ENCODE measurements at regions not wholly inside any gene's neighbourhood (a gene's known extent, or its start where the extent isn't known, plus 50 kb on each side); places are given as distances from the start of the nearest gene placed in this dataset.

GRCh38 chr3:145815707-145816413, 345.1 kb downstream of the PLOD2 start:
- DNase-seq (ENCODE audit: low spot score), result no peak

GRCh38 chr3:145817870-145818483, 343.0 kb downstream of the PLOD2 start:
- DNase-seq (ENCODE audit: low spot score), result no peak

DNA sequence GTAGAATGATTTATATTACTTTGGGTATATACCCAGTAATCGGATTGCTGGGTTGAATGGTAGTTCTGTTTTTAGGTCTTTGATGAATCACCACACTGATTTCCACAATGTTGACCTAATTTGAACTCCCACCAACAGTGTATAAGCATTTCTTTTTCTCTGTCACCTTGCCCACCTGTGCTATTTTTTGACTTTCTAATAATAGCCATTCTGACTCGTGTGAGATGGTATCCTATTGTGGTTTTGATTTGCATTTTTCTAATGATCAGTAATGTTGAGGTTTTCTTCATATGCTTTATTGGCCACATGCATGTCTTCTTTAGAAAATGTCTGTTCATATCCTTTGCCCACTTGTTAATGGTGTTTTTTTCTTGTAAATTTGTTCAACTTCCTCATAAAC, 340.8 kb downstream of the PLOD2 start:
- no peak for DNase-seq (ENCODE audit: low spot score)

DNA sequence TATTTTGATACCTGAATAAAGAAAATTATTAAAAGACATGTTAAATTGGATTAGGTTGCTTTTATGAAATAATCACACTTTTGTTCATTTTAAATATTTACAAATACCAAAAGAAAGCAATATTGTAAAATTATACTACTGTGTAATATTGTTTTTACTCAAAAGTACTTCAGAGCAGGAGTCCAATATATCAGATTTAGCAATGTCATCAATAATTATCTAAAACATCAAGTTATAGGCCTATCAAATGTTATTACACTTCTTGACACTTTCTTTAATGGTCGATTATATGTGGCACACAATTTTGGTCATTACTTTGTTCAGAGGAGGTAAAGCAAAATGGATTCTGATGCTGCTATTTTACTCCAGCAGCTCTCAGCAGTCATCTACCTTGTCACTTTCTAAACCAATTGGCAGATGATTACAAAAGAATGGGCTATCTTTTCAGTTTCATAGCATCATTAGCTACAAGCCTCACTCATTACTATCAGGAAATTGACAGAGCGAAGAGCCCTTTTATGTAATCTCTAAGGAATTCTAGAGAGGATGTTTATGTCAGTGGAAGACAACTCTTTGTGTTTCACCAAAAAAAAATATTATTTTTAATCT, 318.6 kb downstream of the PLOD2 start:
- no peak for DNase-seq (ENCODE audit: low spot score)

- no peak for DNase-seq (ENCODE audit: low spot score)
Measured at GRCh38 chr3:145843561-145843960, 317.4 kb downstream of the PLOD2 start.

DNA sequence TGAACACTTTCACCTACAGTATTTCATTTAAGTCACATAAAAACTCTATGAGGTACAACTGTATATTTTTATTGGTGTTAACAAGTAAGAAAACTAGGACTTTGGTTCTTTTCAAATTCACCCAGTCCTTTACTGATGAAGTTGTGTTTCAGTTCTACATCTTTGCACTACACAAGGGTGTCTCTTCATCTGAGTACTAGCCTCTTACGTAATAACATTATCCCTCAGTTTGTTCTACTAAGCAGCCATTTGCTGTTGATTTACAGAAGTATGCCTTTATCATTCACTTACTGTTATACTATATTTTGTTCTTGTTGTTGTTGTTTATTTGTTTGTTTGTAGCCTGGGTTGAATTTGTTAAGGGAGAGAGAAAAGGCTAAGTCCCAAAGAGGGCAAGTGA, 311.9 kb downstream of the PLOD2 start:
- no peak for DNase-seq (ENCODE audit: low spot score)

DNA sequence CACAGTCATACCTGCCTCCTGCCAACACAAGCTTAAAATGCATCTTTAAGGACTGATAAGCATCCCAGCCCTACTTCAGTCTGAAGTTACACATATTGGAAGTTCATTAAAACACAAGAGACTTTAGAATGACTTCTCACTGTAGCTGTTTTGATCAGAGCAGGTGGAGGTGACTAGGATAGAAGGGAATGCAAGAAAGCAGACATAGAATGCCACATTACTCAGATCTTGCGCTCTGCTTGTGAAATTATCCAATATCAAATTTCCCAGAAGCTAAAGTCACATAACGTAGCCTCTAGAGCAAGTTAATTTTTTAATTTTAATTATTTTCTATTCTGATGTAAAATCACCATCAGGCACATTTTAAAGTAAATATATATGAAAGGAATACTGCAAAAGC, 306.5 kb downstream of the PLOD2 start:
- DNase-seq (ENCODE audit: low spot score), result no peak

DNA sequence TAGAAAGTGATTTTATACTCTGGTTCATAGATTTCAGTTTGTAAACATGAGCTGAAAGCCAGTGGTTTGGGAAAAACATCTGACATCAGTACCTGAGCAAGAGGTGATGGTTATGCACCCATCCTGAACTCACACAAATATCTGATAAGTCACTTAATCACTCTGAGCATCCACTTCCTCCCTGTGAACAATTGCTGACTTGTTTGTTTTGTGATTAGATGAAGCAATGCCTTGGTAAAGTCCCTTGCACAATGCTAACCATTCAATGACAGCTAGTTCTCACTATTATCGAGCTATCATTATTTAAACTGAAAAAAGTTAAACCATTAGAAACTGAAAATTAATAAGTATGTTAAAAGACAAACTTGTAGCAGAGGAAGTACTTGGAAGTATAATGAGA, 303.0 kb downstream of the PLOD2 start:
- no peak for DNase-seq (ENCODE audit: low spot score)

DNA sequence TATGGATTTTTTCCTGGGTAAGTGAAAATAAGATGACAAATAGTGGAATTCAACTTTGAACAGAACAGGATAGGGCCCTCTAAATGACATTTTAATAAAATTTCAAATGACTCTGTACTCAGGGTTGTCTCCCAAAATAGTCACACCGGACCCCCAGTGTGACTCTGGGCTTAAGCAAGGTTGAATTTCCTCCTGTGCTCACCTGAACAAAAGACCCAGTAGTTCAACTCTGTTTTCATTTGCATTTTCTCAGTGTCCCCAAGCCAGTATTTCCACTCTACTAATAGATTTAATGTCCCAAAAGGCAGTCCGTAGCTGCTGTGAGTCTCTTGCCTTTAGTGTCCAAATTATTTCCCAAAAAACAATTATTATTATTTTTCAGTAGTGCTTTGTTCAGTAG, 296.6 kb downstream of the PLOD2 start:
- DNase-seq (ENCODE audit: low spot score), result no peak

- no peak for DNase-seq (ENCODE audit: low spot score)
Measured at GRCh38 chr3:145865399-145866018, 295.5 kb downstream of the PLOD2 start.

GRCh38 chr3:145869958-145870357, 291.0 kb downstream of the PLOD2 start:
- DNase-seq (ENCODE audit: low spot score), result no peak

- no peak for DNase-seq (ENCODE audit: low spot score)
Measured at GRCh38 chr3:145882436-145882835, 278.5 kb downstream of the PLOD2 start.

DNA sequence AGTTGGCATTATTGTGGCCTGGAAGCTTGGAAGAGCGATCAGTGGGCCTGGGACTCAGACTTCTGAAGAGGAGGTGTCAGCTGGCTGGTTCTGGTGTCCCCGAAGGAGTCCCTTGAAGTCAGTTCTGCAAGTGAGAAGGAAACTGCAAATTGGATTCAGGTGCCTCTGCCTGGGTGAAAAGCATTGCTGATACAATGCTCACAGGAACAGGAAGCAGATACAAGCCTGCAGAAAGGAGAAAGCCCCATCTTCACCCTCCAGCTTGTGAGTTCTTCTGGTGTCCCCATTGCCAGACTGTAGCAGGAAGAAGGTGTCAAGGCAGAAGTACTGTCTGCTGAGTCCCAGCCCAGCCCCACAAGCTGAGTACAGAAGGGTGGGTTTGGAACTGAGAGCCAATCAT, 271.3 kb downstream of the PLOD2 start:
- no peak for DNase-seq (ENCODE audit: low spot score)

DNA sequence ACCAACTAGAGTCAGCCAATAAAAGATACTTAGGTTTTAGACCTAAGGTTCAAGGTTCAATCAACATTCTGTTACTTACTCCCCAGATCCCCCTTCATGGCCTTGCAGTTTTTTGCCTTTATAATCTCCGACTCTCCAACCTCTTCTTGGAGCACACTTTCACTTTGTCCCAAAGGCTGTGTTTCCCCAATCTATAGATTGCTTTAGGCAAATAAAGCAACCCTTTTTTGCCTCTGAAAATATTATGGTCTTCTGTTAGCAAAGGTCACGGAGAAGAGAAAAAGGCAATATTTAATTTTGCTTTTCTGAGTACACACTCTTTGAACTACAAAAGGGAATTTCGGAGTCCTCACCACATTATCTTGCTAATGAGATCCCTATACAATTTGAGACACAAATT, 268.1 kb downstream of the PLOD2 start:
- DNase-seq (ENCODE audit: low spot score), result no peak

GRCh38 chr3:145893331-145893730, 267.7 kb downstream of the PLOD2 start:
- DNase-seq (ENCODE audit: low spot score), result no peak

- no peak for DNase-seq (ENCODE audit: low spot score)
Measured at GRCh38 chr3:145898487-145898886, 262.5 kb downstream of the PLOD2 start.

- no peak for DNase-seq (ENCODE audit: low spot score)
Measured at GRCh38 chr3:145899241-145899640, 261.7 kb downstream of the PLOD2 start.

DNA sequence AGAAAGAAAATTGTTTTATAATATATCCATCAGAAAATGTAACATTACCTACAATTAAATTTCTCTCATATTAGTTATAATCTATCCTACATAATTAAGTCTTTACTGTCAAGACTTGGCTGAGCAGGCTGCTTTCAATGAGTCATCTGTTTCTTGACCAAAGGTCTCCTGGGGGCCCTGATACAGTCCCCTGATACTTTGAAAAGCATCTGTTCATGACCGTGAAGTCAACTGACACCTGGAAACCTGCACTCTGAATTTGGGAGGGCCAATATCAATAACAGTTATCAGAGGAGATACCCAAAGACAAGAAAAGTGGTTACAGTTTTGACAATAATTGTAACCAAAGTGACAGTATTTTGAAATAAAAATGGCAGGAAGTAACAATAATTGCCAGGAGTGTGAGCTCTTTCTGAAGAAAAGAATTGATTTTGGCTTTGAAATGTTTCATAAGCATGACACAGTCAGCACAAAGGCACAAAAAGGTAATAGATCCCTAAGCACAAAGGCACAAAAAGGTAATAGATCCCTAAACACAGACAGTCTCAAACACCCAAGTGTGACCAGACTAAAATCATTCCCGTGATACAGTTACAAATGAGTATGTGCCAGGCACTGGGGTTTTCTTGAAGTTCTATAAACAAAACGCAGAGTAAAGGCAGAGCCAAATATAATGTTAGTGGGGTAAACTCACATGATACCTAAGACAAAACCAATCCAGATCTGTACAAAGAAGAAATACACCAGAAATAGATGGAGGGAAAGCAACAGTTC, 260.7 kb downstream of the PLOD2 start:
- DNase-seq (ENCODE audit: low spot score), result no peak

DNA sequence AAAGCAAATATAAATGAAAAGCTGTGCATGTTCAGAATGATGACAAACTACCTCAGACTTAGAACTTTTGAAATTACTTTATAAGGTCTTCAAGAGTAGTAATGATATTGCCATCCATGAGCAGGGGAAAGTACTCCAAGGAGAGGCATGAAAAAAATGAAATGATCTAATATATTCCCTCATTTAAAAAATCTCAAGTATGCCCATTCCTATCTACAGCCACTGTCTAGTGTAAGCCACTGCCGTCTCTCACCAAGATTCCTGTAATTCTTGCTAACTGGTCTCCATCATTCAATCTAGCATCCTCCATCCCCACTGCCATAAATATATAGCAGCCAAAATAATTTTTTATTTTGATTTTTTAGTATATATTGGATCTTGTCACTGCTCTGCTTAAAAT, 258.8 kb downstream of the PLOD2 start:
- DNase-seq (ENCODE audit: low spot score), result no peak

DNA sequence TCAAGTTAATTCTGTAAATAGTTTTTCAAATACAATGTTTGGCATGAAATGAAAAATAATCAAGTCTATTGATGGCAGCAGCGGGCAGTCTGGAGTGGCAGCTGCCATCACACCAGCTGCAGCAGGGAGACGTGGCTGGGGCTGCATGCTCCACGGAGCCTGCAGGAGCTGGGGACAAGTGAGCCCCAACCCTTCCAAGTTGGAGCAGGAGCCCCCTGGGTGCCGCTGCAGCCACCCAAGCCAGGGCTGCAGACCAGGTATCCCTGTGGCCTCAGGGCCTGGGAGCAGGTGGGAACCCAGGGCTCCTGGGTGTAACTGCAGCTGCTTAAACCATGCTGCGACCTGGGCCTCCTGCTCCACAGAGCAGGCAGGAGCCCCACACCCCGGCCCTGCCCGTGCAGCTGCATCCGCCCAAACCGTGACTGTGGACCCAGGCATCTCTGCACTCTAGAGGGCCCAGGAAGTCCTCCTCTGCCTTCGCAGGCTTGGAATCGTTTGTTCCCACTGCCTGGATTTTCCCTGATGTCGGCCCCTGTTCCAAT, 257.4 kb downstream of the PLOD2 start:
- no peak for DNase-seq (ENCODE audit: low spot score)

GRCh38 chr3:145904138-145904537, 256.8 kb downstream of the PLOD2 start:
- DNase-seq (ENCODE audit: low spot score), result no peak

DNA sequence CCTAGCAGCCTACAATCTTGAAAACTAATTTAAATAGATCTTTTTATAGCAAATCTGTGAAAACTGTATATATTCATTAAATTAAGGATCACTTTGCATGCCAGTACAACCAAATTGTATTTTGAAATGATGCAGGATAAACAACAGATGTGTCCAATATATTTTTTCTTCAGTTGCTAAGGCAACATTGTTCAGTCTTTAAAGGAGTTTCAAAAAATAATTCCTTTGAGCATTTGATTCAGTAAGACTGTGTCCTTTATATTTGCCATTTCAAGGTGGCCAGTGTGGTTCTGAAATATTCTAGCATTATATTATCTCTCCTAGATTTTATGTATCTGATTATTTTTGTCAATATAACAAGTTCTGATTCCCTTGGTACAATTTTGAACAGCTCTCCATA, 254.7 kb downstream of the PLOD2 start:
- no peak for DNase-seq (ENCODE audit: low spot score)
